HG03571 (cell line): ENCODE measurements at regions not wholly inside any gene's neighbourhood (a gene's known extent, or its start where the extent isn't known, plus 50 kb on each side); places are given as distances from the start of the nearest gene placed in this dataset.
"Not testable (repeated sequence)": the region's sequence is repeated elsewhere in the genome, so short reads cannot be mapped to it uniquely, and the experiment has no call there.

Experiments used
- ATAC-seq: cut with Tn5 transposase; IDR thresholded peaks from one replicate; pipeline ENCODE4 v1.9.1; 2021; ENCODE audit not compliant: unreplicated experiment

DNA sequence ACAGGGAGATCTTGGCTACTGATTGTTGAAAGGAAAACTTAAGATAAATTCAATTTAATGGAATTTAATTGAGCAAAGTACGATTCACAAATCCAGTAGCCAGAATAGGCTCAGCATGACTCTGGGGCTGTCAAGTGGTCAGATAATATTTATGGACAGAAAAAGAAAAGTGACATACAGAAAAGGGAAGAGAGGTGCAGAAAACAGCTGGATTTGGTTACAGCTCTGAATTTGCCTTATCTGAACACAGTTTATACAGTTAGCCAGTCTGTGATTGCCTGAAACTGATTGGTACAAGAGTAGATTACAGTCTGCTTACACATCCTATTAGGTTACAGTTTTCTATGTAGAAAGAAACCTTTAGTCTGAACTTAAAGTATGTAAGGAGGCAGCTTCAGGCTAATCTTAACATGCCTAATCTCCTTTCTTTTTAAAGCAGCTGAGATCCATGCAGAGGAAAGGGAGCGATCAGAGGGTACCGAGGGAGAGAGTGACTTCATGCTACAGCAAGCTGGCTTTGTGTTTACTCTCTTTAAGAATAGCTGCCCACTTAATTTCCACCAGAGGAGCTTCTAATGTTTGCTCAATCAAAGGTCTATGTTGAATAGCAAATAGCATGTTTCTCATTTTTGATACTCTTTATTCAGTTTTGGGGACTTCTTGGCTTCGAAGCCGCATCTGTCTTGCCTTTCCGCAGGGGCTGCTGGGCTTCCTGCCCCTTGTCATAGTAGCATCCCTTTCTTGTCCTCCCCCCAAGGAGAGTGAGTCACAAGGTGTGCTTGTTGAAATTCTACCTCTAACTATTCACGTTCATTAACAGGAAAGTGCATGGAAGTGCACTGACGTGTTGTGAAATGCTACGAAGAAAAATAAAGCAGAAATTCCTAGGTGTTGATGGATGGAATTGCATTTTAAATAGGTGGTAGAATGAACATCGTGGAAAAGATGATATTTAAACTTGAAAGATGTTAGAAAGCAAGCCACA, 761.2 kb downstream of the TAF11L14 start:
- no peak for ATAC-seq

DNA sequence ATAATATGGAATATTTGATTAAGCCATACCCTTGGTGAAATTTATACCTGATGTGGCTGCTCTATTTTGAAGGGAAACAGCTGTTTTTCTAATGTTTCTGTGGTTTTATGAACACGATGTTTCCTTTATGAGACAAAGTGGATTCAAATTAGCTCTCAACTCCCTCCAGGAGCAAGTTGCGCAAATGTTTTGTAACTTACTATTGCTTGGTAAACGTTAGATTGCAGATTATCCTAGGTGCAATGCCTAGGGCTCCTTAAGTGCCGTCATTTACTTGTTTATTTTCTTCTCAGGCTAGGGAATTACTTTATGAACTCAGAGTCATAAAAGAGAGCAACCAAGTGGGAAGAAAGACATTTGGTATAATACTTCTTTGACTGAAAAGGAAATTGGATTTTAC, 763.1 kb downstream of the TAF11L14 start:
- ATAC-seq: no peak

DNA sequence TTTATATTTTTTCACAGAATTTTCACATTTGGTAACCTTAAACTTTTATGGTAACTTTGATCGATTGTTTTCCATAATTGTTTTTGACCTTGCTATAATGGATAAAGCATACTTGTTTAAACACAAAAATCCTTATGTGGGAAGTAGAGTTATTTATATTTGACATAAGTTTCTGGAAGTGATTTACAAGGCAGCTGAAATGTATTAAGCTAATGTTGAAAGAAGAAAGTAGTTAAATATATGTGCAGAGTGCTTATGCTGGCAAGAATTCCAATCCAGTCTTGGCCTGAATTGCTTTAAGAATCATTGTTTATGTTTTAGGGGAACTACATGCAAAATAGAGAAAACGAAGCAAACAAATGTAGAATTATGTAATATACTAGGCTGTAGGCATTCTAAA, 763.6 kb downstream of the TAF11L14 start:
- no peak for ATAC-seq

DNA sequence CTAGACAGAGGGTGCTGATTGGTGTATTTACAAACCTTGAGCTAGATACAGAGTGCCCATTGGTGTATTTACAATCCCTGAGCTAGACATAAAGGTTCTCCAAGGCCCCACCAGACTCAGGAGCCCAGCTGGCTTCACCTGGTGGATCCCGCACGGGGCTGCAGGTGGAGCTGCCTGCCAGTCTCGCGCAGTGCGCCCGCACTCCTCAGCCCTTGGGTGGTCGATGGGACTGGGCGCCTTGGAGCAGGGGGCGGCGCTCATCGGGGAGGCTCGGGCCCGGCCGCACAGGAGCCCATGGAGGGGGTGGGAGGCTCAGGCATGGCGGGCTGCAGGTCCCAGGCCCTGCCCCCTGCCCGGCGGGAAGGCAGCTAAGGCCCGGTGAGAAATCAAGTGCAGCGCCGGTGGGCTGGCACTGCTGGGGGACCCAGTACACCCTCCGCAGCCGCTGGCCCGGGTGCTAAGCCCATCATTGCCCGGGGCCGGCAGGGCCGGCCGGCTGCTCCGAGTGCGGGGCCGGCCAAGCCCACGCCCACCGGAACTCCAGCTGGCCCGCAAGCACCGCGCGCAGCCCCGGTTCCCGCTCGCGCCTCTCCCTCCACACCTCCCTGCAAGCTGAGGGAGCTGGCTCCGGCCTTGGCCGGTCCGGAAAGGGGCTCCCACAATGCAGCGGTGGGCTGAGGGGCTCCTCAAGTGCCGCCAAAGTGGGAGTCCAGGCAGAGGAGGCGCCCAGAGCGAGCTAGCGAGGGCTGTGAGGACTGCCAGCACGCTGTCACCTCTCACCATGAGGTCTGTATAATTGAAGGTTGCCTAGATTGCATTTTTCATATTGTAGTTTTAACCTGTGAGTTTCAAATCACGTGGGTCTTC, 765.4 kb downstream of the TAF11L14 start:
- ATAC-seq: not testable (repeated sequence)

DNA sequence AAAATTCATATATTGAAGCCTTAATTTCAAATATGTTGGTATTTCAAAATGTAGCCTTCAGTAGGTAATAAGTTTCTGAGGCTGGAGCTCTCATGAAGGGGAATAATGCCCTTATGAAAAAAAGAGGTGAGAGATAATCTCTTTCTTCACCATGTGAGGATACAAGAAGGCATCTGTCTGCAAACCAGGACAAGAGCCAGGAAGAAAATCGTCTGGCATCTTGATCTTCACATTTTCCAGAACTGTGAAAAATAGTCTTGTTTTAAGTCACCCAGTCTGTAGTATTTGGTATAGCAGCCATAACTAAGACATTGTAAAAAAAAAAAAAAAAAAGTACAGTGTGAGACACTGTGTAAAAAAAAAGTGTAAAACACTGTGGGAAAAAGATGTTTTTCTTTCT, 768.9 kb downstream of the TAF11L14 start:
- ATAC-seq: no peak

DNA sequence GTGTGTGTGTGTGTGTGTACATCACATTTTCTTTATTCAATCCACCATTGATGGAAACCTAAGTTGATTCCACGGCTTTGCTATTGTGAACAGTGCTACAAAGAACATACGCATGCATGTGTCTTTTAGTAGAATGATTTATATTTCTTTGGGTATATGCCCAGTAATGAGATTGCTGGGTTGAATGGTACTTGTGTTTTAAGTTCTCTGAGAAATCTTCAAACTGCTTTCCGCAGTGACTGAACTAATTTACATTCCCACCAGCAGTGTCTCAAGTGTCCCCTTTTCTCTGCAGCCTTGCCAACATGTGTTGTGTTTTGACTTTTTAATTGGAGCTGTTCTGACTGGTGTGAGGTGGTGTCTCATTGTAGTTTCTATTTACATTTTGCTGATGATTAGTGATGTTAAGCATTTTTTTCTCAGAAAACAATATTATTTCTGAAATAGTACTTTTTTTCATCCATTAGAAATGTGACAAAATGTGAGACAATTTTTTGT, 769.7 kb downstream of the TAF11L14 start:
- no peak for ATAC-seq

DNA sequence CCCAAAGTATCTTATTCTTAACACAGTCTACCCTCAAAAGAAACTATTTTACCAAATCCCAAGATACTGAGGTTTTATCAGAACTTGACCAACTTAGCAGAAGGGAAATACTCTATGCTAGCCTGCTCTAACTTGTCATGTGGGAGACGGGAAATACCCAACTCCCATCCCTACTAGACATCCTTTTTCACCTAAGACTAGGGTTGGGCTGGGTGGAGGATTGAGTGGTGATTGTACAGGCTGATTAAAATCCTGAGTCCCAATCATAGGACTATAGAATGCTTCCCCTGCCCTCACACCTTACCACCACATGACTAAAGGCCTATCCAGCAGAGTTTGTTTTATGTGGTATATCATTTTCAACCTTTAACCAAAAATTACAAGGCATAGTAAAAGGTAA, 786.5 kb downstream of the TAF11L14 start:
- no peak for ATAC-seq

DNA sequence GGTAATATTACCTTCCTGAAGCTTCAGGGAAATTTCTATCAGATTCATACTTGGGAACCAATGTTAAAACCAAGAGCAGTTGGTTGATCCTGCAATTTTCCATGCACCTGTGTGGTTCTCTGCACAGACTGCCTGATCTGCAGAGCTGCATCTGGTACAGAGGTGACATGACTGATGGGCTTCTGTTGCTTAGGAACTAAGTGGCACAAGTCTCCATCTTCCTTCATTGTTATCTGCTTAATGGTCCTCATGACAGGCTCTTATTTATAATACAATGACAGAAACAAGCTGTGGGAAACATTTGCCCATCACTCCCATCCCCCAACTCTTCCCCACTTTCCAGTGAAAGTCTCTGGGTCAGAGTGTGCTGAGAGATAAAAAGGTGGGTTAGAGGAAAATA, 799.1 kb downstream of the TAF11L14 start:
- no peak for ATAC-seq

DNA sequence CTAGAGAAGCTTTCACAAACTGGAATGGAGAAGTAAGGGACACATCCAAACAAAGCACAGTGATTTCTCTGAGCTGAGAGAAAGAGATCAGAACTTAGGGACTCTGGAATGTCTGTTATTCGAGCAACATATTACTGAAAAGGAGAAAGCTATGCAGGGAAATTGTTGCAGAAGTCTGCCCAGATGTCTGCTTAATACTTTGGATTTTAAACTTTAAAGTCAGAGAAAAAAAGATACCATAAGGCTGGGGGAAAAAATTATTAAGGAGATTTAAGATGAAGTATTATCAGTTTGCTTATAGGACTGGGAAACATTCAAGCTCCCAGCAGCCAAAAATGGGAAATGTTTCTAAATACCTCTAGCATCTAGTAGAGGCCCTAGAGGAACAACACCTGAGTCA, 803.9 kb downstream of the TAF11L14 start:
- ATAC-seq: no peak

DNA sequence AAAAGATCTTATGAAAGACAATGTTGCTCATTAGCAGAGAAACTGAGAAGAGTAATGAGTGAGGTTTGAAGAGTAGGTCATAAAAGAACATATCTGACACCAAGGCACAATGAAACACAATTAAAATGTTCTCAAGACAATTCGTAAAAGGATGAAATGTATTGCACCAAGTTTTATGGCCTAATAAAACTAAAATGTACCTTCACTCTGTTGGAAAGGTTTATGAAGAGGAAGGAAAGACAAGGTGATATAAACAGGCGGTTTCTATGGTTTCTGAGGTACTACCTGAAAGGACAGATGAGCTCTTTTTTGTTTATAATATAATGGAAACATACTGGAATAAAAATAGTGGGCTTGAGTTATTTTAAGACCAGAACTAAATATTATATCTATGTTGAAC, 821.3 kb downstream of the TAF11L14 start:
- no peak for ATAC-seq

DNA sequence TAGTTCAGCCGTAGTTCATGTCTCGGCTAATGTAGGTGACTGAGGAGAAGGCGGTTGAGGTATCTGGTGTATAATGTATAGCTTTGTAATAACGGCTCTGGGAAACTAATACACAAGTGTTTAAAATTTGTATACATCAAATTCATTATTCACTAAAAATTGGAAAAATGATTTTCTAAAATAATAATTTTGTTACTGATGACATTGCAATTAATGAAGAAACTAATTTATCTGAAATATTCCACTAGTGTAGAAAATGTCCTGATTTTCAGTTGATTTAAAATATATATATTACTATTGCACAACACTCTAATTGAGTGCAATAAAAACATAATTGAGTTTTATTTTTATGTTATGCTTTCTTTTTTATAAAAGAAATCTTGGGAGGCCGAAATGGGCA, 823.0 kb downstream of the TAF11L14 start:
- ATAC-seq: no peak

DNA sequence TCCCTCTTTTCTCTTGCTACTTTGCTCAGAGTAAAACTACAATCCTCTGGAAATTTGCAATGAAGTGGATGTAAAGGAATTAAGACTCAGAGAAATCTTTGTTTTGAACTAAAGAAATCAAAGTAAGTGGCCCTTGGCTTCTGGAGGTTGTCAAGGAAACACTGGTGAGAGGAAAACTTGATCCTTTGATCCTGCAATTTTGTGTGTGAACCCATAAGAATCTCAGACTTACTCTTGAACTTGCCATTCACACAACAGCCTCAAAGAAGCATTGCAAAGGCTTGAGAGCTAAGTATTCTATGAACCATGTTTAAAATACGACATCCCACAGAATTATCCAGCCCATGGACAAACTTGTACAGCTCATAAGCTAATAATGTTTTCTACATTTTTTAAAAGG, 827.5 kb downstream of the TAF11L14 start:
- no peak for ATAC-seq

DNA sequence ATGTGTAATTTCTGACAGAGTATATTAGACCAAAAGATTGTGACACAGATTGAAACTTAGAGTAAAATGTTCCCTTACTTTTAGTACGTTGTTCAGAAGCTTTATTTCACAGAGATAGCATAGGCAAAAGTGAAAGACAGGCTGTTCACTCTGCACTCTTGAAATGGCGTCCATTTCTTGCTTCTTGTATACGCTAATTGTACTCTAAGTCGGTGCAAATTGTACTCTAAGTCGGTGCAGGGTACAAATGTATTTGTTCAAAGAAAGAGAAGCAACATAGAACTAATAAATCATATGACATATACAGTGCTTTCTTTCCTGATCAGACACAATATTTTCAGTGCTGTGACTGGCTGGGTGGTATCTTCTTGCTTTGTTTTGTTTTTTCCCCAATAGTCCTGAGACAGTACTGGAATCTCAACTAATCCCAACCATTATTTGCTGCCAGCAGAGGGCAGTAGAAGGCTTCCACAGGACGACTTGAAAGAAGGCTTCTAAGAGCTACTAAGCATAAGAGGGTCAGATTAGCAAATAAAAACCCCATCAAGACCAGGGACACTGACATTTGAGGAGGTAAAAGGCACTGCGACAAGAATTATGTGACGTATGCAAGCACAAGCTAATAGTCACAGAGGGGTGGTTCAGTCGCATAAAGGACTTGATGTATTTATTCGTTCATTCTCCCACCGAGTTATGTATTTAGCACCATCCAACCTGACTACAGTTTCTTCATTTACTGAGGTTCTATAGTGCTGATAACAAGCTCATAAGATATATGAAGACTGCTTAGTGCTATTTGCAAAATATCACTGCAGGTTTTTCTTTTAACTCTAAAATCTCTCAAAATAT, 831.8 kb downstream of the TAF11L14 start:
- ATAC-seq: peak; percentile 86

DNA sequence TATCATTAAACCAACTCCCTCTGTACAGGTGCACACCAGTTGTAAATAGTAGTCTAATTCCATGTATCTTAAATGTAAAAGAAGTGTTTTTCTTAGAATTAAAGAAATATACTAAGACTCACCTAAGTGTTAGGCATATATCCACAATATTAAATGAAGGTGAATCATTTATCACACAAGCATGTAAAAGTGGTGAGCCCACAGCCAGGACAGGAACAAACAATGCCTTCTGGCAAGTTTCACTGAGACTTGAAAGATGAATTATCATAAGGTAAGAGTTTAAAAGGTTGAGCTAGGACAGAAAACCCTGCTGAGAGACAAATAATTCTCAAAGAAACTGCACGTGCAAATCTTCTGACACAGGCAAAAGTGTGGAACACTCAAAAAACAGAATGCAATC, 832.5 kb downstream of the TAF11L14 start:
- no peak for ATAC-seq

DNA sequence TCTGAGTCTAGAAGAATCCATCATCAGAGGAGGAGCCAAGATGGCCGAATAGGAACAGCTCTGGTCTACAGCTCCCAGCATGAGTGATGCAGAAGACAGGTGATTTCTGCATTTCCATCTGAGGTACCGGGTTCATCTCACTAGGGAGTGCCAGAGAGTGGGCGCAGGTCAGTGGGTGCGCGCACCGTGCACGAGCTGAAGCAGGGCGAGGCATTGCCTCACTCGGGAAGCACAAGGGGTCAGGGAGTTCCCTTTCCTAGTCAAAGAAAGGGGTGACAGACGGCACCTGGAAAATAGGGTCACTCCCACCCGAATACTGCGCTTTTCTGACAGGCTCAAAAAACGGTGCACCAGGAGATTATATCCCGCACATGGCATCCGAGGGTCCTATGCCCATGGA, 837.5 kb downstream of the TAF11L14 start:
- not testable (repeated sequence) for ATAC-seq

DNA sequence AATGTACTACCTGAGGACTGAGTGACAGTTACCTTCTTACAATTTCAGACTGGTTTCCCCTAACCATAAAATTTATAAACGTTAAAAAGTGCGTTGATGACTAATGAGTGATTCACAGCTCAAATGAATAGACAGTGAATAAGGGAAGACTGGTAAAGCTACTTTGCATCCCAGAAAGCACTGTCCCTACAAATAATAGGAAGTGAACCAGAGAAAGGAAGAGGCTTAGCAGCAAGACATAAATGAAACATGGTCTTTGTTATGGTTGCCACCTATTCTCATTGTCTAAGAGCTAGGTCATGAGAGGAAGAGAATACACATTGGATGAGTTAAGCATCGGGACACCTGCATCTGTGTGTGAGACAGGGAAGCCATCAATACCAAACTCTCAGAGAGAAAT, 849.2 kb downstream of the TAF11L14 start:
- ATAC-seq: no peak

DNA sequence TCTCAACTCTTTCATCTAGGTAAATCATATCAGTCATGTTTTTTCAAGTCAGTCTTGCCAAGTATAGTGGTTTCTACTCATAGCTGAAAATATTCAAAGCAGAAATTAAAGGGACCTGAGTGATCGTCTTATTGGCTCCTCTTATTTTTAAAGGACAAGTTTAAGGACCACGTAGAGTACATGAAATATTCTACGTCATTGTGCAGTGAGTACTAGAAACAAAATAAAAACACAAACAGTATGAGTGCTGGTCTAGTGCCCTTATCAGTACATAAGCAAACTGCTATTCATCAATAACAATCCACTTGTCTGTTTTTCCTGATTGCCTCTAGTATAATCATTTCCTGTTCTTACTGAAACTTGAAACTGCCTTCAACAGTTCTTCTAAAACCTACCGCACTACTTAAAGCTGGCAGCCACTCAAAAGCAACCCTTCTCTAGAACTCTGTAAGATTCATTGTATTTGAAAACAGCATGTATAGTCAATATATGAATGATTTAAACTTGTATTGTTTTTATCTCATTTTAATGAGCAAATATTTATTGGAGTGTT, 853.7 kb downstream of the TAF11L14 start:
- no peak for ATAC-seq

DNA sequence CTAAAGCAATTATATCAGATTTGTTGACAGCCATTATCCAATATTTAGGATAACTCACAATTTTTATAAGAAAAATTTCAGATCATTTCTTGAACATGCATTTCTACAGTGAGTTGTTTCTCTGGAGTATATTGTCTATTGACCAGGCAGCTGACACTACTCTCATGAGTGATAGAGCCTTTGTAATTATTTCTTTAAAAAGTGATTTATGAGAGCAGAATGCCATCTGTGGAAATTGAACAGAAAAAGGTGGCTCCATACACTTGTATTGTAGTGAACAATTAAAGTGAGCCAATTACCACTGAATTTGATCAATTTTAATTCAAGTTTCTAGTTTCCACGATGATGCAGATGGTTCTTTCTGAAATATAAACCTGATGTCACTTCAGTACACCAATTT, 855.4 kb downstream of the TAF11L14 start:
- ATAC-seq: no peak

DNA sequence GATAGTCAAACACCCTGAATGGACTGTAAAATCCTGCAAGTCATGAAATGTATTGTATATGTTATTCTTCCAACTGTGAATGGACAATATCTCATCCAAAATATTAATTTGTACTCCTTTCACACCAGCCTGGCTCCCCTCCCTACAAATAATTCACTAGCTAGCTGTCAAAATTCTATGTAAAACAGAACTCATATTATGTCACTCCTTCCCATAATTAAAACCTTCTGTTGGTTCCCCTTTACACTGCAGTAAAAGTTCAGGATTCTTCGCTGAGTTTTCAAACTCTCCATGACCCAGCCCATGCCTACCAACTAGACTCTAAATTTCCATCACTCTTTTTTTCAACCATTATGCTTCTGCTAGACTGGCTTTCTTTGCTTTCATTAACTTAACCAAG, 857.1 kb downstream of the TAF11L14 start:
- ATAC-seq: no peak

DNA sequence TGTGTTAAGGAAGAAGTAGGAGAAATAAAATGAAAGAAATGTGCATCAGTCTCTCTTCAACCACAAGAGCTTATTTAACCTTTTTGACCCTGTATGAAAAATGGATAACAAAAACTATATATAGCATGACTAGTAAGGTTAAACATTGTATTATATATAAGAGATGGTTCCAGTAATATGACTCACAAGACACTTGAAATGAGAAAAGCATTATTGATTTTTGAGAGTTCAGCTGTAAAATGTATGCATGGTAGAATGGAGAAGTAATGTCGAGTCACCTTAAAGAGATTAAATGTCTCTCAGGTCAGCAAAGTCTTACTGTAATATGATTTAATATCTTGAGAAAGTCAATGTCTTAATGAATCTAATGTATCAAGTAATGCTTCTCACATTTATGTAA, 860.9 kb downstream of the TAF11L14 start:
- no peak for ATAC-seq

DNA sequence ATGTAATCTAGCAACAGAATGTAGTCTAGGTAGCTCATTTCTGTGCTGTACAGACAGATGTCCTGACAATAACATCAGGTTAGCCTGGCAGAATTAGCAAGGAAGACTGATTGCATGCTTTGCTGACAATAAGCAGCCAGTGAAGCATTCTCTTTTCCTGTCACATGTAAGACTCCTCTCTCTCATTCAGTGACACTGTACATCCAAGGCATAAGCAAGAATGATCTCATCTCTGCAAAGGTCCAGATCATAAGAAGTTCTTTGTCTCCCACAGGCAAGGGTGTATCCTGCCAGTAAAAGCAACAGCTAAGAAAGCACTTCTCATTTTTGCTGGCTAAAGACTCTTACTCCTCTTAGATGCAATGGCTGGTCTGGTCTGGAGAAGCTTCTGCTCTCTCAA, 861.8 kb downstream of the TAF11L14 start:
- no peak for ATAC-seq
